A549 (cell line): ENCODE measurements at regions not wholly inside any gene's neighbourhood (a gene's known extent, or its start where the extent isn't known, plus 50 kb on each side); places are given as distances from the start of the nearest gene placed in this dataset.

Source experiments
- ATAC-seq, 2 experiments: fragments of 200-7000 bp in 1 of 2; fragments of >200 bp in 1 of 2; cut with Nextera tagmentation in 1 of 2; cut with Tn5 transposase in 1 of 2; 3 replicates each; pipeline versions ENCODE4 v1.8.0 to v1.9.1; 2018 to 2020; ENCODE audit warnings: mild to moderate bottlenecking in 1 of 2, moderate library complexity in 1 of 2
- CTCF ChIA-PET: fragments of 300-600 bp; sonication (Branson Sonifier 250); formaldehyde crosslinking; extraction: SDS; loops from one replicate; lab custom pipeline; 2021; ENCODE audit warnings: antibody characterized with exemption, inconsistent platforms; lab: Yijun Ruan, JAX
- POLR2A ChIA-PET: fragments of 350-600 bp; formaldehyde crosslinking; extraction: SDS; loops from one replicate; lab custom pipeline; 2021; ENCODE audit warnings: antibody characterized with exemption, inconsistent platforms; lab: Yijun Ruan, JAX
- DNase-seq, 2 experiments: peaks; one replicate each; pipeline versions ENCODE4 v3.0.0 to v3.0.0-alpha.2; 2011 to 2016; ENCODE audit warnings: low read depth in 1 of 2, low spot score in 1 of 2
- FAIRE-seq: peaks from 2 replicates; lab custom pipeline; 2011; peaks lifted over from hg19 to GRCh38; lab: Jason Lieb, UNC
- H3K27ac ChIP-seq, 2 experiments: fragments of >200 bp; sonication (Bioruptor Twin); formaldehyde crosslinking; 3 replicates each; pipeline ENCODE4 v1.5.1; 2016 to 2017
- H3K4me1 ChIP-seq: fragments of >200 bp; sonication (Bioruptor Twin); formaldehyde crosslinking; 3 replicates; pipeline ENCODE4 v1.6.1; 2016
- H3K4me2 ChIP-seq: fragments of >200 bp; sonication (Bioruptor Twin); formaldehyde crosslinking; 3 replicates; pipeline ENCODE4 v1.6.1; 2016
- H3K4me3 ChIP-seq: fragments of >200 bp; sonication (Bioruptor Twin); formaldehyde crosslinking; 3 replicates; pipeline ENCODE4 v1.5.1; 2016
- H3K9me3 ChIP-seq: fragments of >200 bp; sonication (Bioruptor Twin); formaldehyde crosslinking; 3 replicates; pipeline ENCODE4 v1.6.1; 2016
- CBX2 ChIP-seq: fragments of 200-600 bp; sonication (generic); IDR thresholded peaks from 2 replicates; pipeline ENCODE4 v1.6.1; 2016; ENCODE audit warnings: low read depth, mild to moderate bottlenecking, borderline replicate concordance
- CBX8 ChIP-seq: fragments of 200-600 bp; sonication (generic); IDR thresholded peaks from 2 replicates; pipeline ENCODE4 v1.6.1; 2016
- EHF ChIP-seq: fragments of 250-450 bp; sonication (Bioruptor Pico); IDR thresholded peaks from 2 replicates; pipeline ENCODE4 v1.5.0; 2020; ENCODE audit warnings: mild to moderate bottlenecking
- FOSB ChIP-seq: fragments of 250-450 bp; sonication (Bioruptor Pico); IDR thresholded peaks from 2 replicates; pipeline ENCODE4 v1.5.0; 2020; ENCODE audit warnings: mild to moderate bottlenecking, moderate library complexity
- GATA3 ChIP-seq: IDR thresholded peaks from 2 replicates; pipeline ENCODE4 v1.6.1; 2012; ENCODE audit warnings: borderline replicate concordance
- HDAC2 ChIP-seq: fragments of 200-600 bp; sonication (generic); IDR thresholded peaks from 2 replicates; pipeline ENCODE4 v1.6.1; 2016
- HEYL ChIP-seq: fragments of 250-450 bp; sonication (Bioruptor Pico); IDR thresholded peaks from 2 replicates; pipeline ENCODE4 v1.8.0; 2021; ENCODE audit warnings: mild to moderate bottlenecking, moderate library complexity
- HOXB13 ChIP-seq: fragments of 250-450 bp; sonication (Bioruptor Pico); IDR thresholded peaks from 2 replicates; pipeline ENCODE4 v1.5.0; 2020; ENCODE audit warnings: low read depth, mild to moderate bottlenecking, moderate library complexity
- JUNB ChIP-seq: fragments of >200 bp; sonication (Bioruptor Twin); formaldehyde crosslinking; IDR thresholded peaks from 2 replicates; pipeline ENCODE4 v1.6.1; 2016
- KDM1A ChIP-seq: fragments of 200-600 bp; sonication (generic); IDR thresholded peaks from 2 replicates; pipeline ENCODE4 v1.6.1; 2016; ENCODE audit warnings: low read depth, mild to moderate bottlenecking
- MAFK ChIP-seq: fragments of 450-650 bp; IDR thresholded peaks from 2 replicates; pipeline ENCODE4 v1.6.1; 2014; ENCODE audit not compliant: partially characterized antibody
- NR3C1 ChIP-seq: fragments of >200 bp; sonication (Bioruptor Twin); formaldehyde crosslinking; IDR thresholded peaks from 3 replicates; pipeline ENCODE4 v1.6.1; 2017
- PBX3 ChIP-seq: IDR thresholded peaks from 2 replicates; pipeline ENCODE4 v1.6.1; 2012
- RFX5 ChIP-seq: fragments of 450-650 bp; IDR thresholded peaks from 2 replicates; pipeline ENCODE4 v1.7.1; 2014; ENCODE audit warnings: antibody characterized with exemption, mild to moderate bottlenecking, moderate library complexity
- SREBF2 ChIP-seq: fragments of 450-650 bp; IDR thresholded peaks from 2 replicates; pipeline ENCODE4 v1.6.1; 2014; ENCODE audit warnings: mild to moderate bottlenecking, moderate library complexity
- TFCP2L1 ChIP-seq: fragments of 250-450 bp; sonication (Bioruptor Pico); IDR thresholded peaks from 2 replicates; pipeline ENCODE4 v1.5.0; 2021; ENCODE audit warnings: mild to moderate bottlenecking
- ZNF302 ChIP-seq: fragments of 250-450 bp; sonication (Bioruptor Pico); IDR thresholded peaks from 2 replicates; pipeline ENCODE4 v1.9.0; 2021; ENCODE audit warnings: inconsistent platforms, mild to moderate bottlenecking, moderate library complexity
- whole genome bisulfite sequencing: methylation state at CpG from one replicate; pipeline ENCODE4 v1.1.6; 2017; ENCODE audit errors: missing lambda C conversion rate; 5-methylcytosine and 5-hydroxymethylcytosine counted together
- TF ChIP-seq, protein P1 (sequence below): fragments of >200 bp; sonication (Bioruptor Twin); formaldehyde crosslinking; IDR thresholded peaks from 2 replicates; pipeline ENCODE4 v1.6.1; 2016
- TF ChIP-seq, protein P2 (sequence below): fragments of 200-600 bp; sonication (generic); IDR thresholded peaks from 2 replicates; pipeline ENCODE4 v1.6.1; 2016; ENCODE audit warnings: antibody characterized with exemption, mild to moderate bottlenecking, moderate library complexity
- TF ChIP-seq, protein P3 (sequence below): fragments of >200 bp; sonication (Bioruptor Twin); formaldehyde crosslinking; IDR thresholded peaks from 3 replicates; pipeline ENCODE4 v1.6.1; 2016

- no peak for ATAC-seq
- H3K4me1 ChIP-seq, result no peaks in the 10 kb centered on the region
- POLR2A ChIA-PET, result no interaction called here
- H3K27ac ChIP-seq, result no peak overlapping the region
- CTCF ChIA-PET, result no interaction called here
- 4% methylated on average over 1 of the region's 1 CpG for WGBS
- no peak for FAIRE-seq
- H3K9me3 ChIP-seq, result no peaks in the 10 kb centered on the region
- H3K4me3 ChIP-seq, result no peak overlapping the region
- TF ChIP-seq, protein P1, sequence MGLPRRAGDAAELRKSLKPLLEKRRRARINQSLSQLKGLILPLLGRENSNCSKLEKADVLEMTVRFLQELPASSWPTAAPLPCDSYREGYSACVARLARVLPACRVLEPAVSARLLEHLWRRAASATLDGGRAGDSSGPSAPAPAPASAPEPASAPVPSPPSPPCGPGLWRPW, result no peak
- peak; percentile 97 for TF ChIP-seq MAFK
- DNase-seq, result no peak
- H3K4me2 ChIP-seq, result no peak overlapping the region
Measured at GRCh38 chr10:80985102-80985501, 447.4 kb downstream of the SH2D4B start.

GRCh38 chr10:80986596-80986995 lies 448.9 kb downstream of the SH2D4B start:
- FAIRE-seq (no peak), ATAC-seq (no peak), DNase-seq (no peak)
- Histone ChIP-seq H3K4me1 (no peaks in the 10 kb centered on the region), H3K4me3 (no peak overlapping the region), H3K4me2 (no peak overlapping the region), H3K27ac (no peak overlapping the region), H3K9me3 (no peaks in the 10 kb centered on the region)
- WGBS, result 1% methylated on average over 3 of the region's 3 CpGs
- ChIA-PET POLR2A (no interaction called here), CTCF (no interaction called here)
- TF ChIP-seq EHF (CRISPR knock-in tag), result no peak
- TF ChIP-seq FOSB (CRISPR knock-in tag), result no peak

DNA sequence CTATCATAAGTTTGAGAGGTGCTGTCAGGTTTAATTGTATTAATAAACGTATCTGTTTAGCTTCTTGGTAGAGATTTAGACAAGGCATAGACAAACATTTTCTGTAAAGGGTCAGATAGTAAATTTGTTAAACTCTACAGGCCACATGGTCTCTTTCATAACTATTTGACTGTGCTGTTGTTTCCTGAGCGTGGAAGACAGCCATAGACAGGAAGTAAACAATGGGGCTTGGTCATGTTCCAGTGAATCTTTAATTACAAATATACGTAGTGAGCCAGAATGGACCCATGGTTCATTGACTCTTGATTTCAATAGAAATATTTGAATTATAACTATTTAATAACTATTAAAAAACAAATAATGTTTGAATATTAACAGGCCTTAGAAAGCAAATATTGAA lies 451.1 kb downstream of the SH2D4B start:
- WGBS, result 16% methylated on average over 3 of the region's 3 CpGs
- no peak overlapping the region for H3K4me2 ChIP-seq
- ChIA-PET POLR2A (no interaction called here), CTCF (no interaction called here)
- no peak overlapping the region for H3K4me3 ChIP-seq
- ATAC-seq, result no peak
- H3K9me3 ChIP-seq, result no peaks in the 10 kb centered on the region
- no peak for TF ChIP-seq HDAC2
- no peak for TF ChIP-seq CBX8
- no peak for TF ChIP-seq HEYL (CRISPR knock-in tag)
- TF ChIP-seq TFCP2L1 (CRISPR knock-in tag), result no peak
- no peak for TF ChIP-seq PBX3
- TF ChIP-seq KDM1A, result no peak
- no peak for TF ChIP-seq RFX5
- TF ChIP-seq, protein P2, sequence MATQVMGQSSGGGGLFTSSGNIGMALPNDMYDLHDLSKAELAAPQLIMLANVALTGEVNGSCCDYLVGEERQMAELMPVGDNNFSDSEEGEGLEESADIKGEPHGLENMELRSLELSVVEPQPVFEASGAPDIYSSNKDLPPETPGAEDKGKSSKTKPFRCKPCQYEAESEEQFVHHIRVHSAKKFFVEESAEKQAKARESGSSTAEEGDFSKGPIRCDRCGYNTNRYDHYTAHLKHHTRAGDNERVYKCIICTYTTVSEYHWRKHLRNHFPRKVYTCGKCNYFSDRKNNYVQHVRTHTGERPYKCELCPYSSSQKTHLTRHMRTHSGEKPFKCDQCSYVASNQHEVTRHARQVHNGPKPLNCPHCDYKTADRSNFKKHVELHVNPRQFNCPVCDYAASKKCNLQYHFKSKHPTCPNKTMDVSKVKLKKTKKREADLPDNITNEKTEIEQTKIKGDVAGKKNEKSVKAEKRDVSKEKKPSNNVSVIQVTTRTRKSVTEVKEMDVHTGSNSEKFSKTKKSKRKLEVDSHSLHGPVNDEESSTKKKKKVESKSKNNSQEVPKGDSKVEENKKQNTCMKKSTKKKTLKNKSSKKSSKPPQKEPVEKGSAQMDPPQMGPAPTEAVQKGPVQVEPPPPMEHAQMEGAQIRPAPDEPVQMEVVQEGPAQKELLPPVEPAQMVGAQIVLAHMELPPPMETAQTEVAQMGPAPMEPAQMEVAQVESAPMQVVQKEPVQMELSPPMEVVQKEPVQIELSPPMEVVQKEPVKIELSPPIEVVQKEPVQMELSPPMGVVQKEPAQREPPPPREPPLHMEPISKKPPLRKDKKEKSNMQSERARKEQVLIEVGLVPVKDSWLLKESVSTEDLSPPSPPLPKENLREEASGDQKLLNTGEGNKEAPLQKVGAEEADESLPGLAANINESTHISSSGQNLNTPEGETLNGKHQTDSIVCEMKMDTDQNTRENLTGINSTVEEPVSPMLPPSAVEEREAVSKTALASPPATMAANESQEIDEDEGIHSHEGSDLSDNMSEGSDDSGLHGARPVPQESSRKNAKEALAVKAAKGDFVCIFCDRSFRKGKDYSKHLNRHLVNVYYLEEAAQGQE, result no peak
- TF ChIP-seq CBX2, result no peak
- no peak for TF ChIP-seq MAFK
- TF ChIP-seq JUNB, result no peak
- TF ChIP-seq GATA3, result no peak
- no peak for TF ChIP-seq HOXB13 (CRISPR knock-in tag)
- TF ChIP-seq ZNF302, result no peak
- no peak overlapping the region for H3K27ac ChIP-seq
- no peak for DNase-seq
- H3K4me1 ChIP-seq, result no peaks in the 10 kb centered on the region
- FAIRE-seq, result no peak

GRCh38 chr10:80996615-80997193 lies 459.0 kb downstream of the SH2D4B start:
- H3K4me1 ChIP-seq, result no peaks in the 10 kb centered on the region
- no peak overlapping the region for H3K4me2 ChIP-seq
- no peak overlapping the region for H3K4me3 ChIP-seq
- TF ChIP-seq SREBF2 (no peak), NR3C1 (no peak)
- TF ChIP-seq, protein P3, sequence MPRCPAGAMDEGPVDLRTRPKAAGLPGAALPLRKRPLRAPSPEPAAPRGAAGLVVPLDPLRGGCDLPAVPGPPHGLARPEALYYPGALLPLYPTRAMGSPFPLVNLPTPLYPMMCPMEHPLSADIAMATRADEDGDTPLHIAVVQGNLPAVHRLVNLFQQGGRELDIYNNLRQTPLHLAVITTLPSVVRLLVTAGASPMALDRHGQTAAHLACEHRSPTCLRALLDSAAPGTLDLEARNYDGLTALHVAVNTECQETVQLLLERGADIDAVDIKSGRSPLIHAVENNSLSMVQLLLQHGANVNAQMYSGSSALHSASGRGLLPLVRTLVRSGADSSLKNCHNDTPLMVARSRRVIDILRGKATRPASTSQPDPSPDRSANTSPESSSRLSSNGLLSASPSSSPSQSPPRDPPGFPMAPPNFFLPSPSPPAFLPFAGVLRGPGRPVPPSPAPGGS, result no peak
- TF ChIP-seq, all 56 proteins: peak for 0
- no peak for DNase-seq
- CTCF ChIA-PET, result interaction anchor here (1.6 kb wide), 1 partner anchor 22 kb away, joined by 8 read pairs; no protein-coding TSS in a partner anchor
- POLR2A ChIA-PET, result no interaction called here
- no peak for FAIRE-seq
- H3K27ac ChIP-seq, result no peak overlapping the region
- no peaks in the 10 kb centered on the region for H3K9me3 ChIP-seq
- WGBS, result 22% methylated on average over 6 of the region's 7 CpGs
- no peak for ATAC-seq
